ENCODE measurements at regions not wholly inside any gene's neighbourhood (a gene's known extent, or its start where the extent isn't known, plus 50 kb on each side); places are given as distances from the start of the nearest gene placed in this dataset.

DNA sequence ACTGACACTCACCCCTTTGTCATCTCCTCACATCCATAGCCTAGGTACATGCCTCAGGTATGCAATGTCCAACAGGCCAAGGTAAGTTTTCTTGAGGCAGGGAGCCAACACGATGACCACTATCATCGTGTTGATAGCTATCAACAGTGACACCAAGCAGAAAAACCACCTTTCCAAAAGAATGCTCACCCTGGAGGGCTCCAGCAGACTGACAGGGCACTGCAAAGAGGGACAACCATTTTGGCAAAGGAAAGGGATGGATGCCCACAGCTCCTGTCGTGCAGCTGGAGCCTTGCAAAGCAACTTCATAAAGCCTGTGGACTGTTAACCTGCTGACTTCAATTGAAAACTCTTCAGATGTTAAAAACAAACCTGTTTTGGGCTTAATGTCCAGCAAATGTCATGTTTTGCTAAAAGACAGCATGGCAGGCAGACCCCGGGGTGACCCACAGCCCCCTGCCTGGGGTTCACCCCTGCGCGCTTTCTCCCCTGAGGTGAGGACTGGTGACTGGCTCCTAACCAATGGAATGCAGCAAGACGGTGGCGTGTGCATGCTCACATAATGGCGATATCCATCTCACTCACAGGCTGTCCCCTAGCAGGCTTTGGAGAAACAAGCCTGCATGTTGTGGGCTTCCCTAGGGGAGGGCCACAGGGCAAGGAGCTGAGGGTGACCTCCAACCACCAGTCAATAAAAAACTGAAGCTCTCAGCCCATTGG is 293.8 kb downstream of the TCERG1L start:
- DNase-seq (ENCODE audit: extremely low read depth, insufficient read length): no peak

GRCh38 chr10:131018886-131019500 is 292.5 kb downstream of the TCERG1L start:
- DNase-seq (ENCODE audit: extremely low read depth, insufficient read length): no peak
- Histone ChIP-seq H3K27me3 (replicated peaks; ENCODE audit: control insufficient read depth, insufficient read depth, low read length) (no peaks in the 10 kb centered on the region), H3K36me3 (ENCODE audit: control insufficient read depth, insufficient read depth, low read length) (no peaks in the 10 kb centered on the region), H3K4me3 (replicated peaks; ENCODE audit: low read depth, low read length) (no peak overlapping the region)
- TF ChIP-seq, protein P1, sequence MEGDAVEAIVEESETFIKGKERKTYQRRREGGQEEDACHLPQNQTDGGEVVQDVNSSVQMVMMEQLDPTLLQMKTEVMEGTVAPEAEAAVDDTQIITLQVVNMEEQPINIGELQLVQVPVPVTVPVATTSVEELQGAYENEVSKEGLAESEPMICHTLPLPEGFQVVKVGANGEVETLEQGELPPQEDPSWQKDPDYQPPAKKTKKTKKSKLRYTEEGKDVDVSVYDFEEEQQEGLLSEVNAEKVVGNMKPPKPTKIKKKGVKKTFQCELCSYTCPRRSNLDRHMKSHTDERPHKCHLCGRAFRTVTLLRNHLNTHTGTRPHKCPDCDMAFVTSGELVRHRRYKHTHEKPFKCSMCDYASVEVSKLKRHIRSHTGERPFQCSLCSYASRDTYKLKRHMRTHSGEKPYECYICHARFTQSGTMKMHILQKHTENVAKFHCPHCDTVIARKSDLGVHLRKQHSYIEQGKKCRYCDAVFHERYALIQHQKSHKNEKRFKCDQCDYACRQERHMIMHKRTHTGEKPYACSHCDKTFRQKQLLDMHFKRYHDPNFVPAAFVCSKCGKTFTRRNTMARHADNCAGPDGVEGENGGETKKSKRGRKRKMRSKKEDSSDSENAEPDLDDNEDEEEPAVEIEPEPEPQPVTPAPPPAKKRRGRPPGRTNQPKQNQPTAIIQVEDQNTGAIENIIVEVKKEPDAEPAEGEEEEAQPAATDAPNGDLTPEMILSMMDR (IDR thresholded peaks at IDR 0.05; ENCODE audit: insufficient read depth, low read length, poor library complexity, severe bottlenecking): no peak

More for the DNA sequence above, 293.8 kb downstream of the TCERG1L start:
- Histone ChIP-seq H3K4me3 (replicated peaks; ENCODE audit: low read depth, low read length) (no peak overlapping the region), H3K27me3 (replicated peaks; ENCODE audit: control insufficient read depth, insufficient read depth, low read length) (no peaks in the 10 kb centered on the region), H3K36me3 (ENCODE audit: control insufficient read depth, insufficient read depth, low read length) (no peaks in the 10 kb centered on the region)
- TF ChIP-seq, protein P1 (IDR thresholded peaks at IDR 0.05; ENCODE audit: insufficient read depth, low read length, poor library complexity, severe bottlenecking): no peak

- no peak overlapping the region for H3K4me3 ChIP-seq (replicated peaks; ENCODE audit: low read depth, low read length)
- H3K27me3 ChIP-seq (replicated peaks; ENCODE audit: control insufficient read depth, insufficient read depth, low read length): no peaks in the 10 kb centered on the region
- TF ChIP-seq, protein P1 (IDR thresholded peaks at IDR 0.05; ENCODE audit: insufficient read depth, low read length, poor library complexity, severe bottlenecking): no peak
- DNase-seq (ENCODE audit: extremely low read depth, insufficient read length): no peak
- no peaks in the 10 kb centered on the region for H3K36me3 ChIP-seq (ENCODE audit: control insufficient read depth, insufficient read depth, low read length)
Measured at GRCh38 chr10:131019696-131020095, 291.8 kb downstream of the TCERG1L start.

DNA sequence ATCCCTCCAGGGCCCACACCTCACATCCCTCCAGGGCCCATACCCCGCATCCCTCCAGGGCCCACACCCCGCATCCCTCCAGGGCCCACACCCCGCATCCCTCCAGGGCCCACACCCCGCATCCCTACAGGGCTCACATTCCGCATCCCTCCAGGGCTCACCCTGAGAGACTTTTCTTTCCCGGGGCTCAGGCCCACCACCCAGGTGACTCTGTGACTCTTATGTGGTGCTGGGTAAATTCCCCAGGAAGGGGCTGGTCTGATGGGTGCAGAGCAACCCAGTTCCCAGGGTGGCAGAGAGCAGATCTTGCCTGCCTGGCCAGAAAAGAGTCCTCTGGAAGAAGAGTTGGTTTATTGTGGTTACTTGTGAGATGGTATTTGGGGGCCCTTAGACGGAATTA is 290.7 kb downstream of the TCERG1L start:
- no peaks in the 10 kb centered on the region for H3K27me3 ChIP-seq (replicated peaks; ENCODE audit: control insufficient read depth, insufficient read depth, low read length)
- no peak for DNase-seq (ENCODE audit: extremely low read depth, insufficient read length)
- H3K4me3 ChIP-seq (replicated peaks; ENCODE audit: low read depth, low read length): no peak overlapping the region
- no peaks in the 10 kb centered on the region for H3K36me3 ChIP-seq (ENCODE audit: control insufficient read depth, insufficient read depth, low read length)
- TF ChIP-seq, protein P1 (IDR thresholded peaks at IDR 0.05; ENCODE audit: insufficient read depth, low read length, poor library complexity, severe bottlenecking): no peak

DNA sequence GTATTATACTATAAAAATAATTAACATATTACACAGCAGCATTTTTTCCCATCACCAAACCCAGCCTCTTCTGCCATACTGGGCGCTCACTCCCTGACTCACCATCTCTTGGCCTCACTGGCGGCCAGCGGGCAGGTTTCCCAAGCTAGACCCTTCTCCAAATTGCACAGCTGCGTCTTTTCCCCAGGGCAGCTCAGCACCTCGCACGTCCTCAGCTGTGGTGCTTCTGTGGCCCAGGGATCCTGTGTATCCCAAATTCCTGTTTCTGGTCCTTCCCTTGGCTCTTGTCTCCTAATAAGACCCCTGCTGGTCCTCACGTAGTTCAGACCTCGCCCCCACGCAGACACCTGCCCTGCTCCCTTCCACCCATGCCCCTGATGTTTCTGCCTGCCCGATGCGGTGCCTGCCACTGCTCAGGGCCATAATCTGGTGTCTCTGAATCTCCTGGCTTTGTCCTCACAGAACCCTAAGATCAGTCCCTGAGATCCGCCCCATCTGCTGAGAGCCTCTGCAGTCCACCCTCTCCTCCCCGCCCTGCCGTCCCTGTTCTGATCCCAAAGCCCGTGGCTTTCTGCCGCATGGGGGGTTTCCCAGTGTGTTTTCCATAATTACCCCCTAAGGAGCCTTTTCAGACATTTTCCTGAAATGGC is 290.1 kb downstream of the TCERG1L start:
- H3K36me3 ChIP-seq (ENCODE audit: control insufficient read depth, insufficient read depth, low read length): no peaks in the 10 kb centered on the region

More for the DNA sequence above, 290.1 kb downstream of the TCERG1L start:
- DNase-seq (ENCODE audit: extremely low read depth, insufficient read length): no peak
- TF ChIP-seq, protein P1 (IDR thresholded peaks at IDR 0.05; ENCODE audit: insufficient read depth, low read length, poor library complexity, severe bottlenecking): no peak
- Histone ChIP-seq H3K4me3 (replicated peaks; ENCODE audit: low read depth, low read length) (no peak overlapping the region), H3K27me3 (replicated peaks; ENCODE audit: control insufficient read depth, insufficient read depth, low read length) (no peaks in the 10 kb centered on the region)
